CD4-positive, alpha-beta T cell treated with Interleukin-21 for 1 hour (primary cell): ENCODE measurements at regions not wholly inside any gene's neighbourhood (a gene's known extent, or its start where the extent isn't known, plus 50 kb on each side); places are given as distances from the start of the nearest gene placed in this dataset.

ENCODE experiments used
- DNase-seq: peaks from one replicate; pipeline ENCODE4 v3.0.0-alpha.2; 2020

DNA sequence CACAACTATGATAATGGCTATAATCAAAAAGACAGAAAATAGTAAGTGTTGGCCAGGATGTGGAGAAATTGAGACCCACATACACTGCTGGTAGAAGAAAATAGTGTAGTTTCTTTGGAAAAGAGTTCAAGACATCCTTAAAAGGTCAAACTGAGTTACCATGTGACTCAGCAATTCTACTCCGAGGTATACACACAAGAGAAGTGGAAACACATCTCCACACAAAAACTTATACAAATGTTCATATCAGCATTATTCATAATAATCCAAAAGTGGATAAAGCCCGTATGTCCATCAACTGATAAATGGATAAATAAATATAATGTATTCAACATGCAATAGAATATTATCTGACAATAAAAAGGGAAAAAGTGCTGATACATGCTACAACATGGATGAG, 532.2 kb downstream of the NR2F1-AS1 start:
- DNase-seq = no peak

- DNase-seq = no peak
Measured at GRCh38 chr5:93044859-93045666, 536.0 kb downstream of the NR2F1-AS1 start.

GRCh38 chr5:93039888-93040287, 541.1 kb downstream of the NR2F1-AS1 start:
- no peak for DNase-seq

DNA sequence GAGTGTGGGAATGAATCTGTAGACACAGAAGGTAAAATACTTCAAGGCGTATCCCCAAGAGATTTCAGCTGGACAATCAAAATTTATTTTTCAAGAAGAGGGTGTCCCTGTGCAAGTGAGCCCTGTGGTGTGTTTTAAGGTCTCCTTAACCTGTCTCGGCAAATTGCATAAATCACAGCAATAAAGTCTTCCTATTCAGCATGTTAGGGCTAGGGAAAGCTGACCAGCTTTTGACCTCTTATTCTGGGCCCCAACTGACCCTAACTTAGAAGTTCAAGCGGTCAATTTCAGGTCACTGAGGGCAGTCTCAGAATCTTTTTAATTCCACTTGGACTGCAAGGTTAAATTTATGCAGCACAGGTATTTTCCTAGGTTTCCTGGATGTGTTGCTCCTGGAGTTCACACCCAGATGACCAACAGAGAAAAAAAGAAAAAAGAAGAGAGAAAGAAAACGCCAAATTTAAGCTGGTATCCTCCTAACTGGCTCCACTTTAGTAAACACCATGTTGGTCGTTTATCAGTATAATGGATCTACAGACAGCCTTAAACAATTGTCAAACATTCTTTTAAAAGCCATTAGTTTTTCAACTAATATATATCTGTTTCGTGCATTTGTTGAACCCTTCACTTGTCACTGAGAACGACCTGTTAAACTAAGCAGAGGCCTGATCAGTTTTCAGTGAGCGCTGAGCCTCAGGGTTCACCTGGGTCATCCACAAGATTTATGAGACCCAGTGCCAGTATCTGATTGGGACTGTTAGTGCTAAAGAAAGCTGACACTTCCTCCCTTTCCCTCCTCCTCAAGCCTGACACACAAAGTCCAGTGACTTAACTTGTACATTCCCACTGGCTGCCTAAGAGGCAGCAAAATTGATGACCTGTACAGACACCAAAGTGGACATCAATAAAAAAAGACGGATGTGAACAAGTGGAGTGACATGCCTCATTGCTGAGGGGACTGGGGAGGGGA, 546.1 kb downstream of the NR2F1-AS1 start:
- DNase-seq = no peak

DNA sequence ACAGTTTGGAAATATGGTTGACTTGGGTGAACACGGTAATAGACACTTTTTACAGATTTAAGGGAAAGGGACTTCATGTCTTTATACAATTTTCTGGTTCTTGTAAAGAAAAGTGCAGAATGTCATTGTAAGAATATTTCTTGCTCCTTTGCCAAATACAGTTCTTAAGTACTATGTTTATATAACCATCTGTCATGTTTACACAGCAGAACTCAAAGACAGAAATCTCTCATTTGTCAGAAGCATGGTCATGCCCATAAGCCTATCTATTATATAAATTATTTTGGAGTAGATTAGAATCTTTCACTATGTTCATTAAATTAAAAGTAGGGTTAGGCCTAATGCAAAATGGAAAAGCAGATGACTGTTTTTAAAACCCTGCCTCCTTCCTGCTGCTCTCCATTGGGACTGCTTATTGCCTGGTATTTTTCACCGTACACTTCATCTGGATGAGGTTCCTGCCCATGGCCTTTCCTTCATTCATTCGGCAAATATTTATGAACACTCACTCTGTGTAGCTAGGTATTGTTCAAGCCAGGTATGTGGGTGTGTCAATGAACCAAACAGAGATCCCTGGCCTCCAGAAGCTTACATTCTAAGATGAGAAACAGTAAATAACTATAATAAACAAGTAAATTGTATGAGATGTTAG, 558.1 kb downstream of the NR2F1-AS1 start:
- DNase-seq = no peak

- no peak for DNase-seq
Measured at GRCh38 chr5:93022211-93022610, 558.8 kb downstream of the NR2F1-AS1 start.

DNA sequence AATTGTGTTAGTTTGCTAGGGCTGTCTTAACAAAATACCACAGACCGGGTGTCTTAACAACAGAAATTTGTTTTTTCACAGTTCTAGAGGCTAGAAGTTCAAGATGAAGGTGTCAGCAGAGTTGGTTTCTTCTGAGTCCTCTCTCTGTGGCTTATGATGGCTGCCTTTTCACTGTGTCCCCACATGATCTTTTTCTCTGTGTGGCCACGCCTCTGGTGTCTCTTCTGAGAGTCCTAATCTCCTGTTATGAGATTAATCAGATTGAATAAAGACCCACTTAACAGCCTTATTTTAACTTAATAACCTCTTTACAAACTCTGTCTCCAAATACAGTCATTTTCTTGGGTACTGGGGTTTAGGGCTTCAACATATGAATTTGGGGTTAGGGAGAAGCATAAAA, 561.1 kb downstream of the NR2F1-AS1 start:
- no peak for DNase-seq

GRCh38 chr5:93018461-93018860, 562.6 kb downstream of the NR2F1-AS1 start:
- no peak for DNase-seq

DNA sequence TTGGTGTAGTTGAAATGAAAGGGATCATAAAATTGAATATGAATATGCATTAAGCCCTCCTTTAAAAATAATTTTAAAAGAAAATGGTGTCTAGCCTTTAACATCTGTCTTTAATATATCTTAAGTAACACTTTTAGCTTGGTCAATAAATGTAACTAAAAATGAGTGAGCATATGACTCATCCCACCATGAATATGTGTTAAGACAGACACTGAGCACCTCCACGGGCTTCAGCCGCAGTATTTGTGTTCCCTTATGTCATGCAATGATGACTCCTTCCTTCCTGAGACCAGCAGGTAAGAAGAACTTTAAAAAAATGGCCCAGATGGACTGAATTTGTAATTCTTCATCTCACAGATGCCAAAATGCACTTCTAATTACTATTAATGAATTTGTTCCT, 563.2 kb downstream of the NR2F1-AS1 start:
- DNase-seq = no peak

DNA sequence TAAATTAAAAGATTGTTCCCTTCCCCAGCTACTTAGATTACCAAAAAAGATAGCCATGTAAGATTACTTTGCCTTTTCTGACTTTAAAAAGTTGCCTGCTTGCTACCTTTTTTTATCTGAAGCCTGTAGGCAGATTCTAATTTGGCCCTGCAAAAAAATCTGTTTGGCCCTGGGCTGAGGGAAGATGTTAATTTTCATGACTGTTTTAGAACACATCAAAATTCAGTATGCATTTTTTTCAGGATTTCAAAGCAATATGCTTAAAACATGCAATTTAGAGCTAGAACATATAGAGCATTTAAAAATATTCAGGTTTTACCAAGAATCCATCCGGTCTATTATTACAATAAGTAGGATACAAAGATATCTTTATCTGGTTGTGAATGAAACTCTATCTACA, 563.6 kb downstream of the NR2F1-AS1 start:
- DNase-seq = no peak

GRCh38 chr5:93010616-93011015, 570.4 kb downstream of the NR2F1-AS1 start:
- no peak for DNase-seq

DNA sequence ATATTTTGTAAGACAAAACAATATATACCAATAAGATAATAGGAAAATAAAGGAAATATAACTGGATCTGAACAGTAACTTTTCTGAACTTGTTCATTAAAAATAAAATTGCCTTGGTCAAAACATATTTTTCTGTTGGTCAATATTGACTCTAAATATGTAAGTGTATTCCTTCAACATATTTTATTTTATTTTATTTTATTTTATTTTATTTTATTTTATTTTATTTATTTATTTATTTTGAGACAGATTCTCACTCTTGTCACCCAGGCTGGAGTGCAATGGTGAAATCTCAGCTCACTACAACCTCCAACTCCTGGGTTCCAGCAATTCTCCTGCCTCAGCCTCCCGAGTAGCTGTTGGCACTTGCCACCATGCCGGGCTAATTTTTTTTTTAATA, 571.0 kb downstream of the NR2F1-AS1 start:
- no peak for DNase-seq

DNA sequence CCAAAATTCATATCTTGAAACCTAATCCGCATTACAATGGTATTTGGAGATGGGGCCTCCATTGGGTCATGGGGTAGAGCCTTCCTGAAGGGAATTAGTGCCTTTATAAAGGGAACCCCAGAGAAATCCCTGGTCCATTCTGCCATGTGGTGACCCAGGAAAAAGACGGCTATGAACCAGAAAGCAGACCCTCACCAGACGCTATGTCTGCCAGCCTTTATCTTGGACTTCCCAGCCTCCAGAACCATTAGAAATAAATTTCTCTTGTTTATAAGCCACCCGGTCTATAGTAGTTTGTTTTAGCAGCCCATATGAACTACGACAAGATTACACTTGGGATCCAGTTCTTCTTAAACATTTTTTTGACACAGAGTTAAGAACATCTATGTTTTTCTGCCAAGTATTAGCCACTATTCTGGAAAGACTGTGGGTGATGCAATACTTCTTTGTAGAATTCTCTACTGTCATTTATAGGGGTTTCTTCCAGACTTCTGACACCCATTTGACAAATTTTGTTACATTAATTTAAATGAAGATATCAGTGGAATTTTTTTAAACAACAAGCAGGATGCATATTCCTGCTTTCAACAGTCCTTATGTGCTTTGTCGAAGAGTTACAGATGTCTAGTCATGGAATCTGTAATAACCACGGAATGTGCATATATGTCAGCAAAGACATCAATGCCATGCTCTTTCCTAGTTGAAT, 572.4 kb downstream of the NR2F1-AS1 start:
- no peak for DNase-seq

DNA sequence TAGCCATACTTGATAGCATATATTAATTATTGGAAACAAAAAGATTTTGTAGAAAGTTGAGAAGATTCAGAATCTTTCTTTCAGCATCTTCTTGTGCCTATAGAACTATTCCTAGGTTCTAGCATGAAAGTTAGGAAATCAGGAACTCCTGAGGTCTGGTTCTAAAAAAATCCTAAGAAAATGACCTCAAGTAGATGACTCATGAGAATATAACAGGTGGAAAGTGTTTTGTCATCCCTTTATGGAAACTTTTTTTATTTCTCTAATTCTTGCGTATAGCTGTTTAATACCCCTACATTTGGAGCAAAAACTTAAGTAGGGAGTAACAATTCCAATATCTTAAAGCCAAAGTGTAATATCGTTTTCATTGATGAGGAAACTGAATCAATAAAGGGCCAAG, 574.1 kb downstream of the NR2F1-AS1 start:
- no peak for DNase-seq

DNA sequence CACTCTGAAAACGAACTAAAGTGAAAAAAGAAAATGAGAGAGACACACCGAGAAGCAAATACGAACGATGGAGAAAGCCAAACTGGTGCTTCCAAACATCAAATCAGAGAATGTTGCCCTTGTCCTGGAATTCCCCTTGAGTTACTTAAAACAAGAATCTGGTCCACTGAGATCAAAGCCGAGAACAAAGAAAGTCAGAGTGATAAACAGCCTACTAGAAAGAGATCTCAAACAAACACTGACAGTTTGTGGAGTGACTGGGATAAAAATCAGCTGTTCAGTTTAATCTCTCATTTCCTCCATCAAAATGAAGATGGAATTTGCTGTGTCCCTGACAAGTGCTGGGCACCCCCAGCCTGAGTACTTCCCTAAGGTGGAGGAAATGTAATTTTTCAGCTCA, 582.6 kb downstream of the NR2F1-AS1 start:
- no peak for DNase-seq

DNA sequence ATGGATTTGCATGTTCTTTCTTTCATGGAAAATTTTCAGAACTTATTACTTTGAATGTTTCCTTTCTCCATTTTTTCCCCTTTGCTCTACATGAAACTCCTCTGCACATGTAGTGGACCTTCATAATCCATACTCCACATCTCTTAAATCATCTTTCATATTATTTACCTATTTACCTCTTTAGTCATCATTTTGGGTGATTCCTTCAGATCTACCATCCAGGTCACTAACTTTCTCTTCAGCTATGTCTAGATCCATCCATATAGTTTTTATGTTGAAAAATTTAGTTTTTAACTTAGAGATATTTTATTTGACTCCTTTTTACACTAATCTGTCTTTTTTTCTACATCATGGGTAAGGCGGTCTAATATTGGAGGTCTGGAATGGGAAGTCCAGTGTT, 586.6 kb downstream of the NR2F1-AS1 start:
- no peak for DNase-seq

DNA sequence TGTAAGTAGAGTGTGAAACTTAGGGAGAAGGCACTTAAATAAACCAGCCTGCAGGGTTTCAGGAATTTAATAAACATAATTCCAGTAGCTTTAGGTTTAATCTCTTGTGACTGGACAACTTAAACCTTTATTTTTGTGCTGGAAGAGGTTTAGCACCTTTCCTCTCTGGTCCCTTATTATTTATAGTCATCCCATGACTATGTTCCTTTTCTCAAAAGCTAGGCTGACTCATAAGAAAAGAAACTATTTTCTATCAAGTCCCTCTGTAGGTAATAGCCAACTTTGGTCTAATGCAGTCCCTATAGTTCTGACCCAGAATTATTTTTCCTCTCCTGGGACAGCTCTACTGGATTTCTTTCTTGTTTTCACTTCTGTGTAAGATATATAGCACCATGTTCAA, 588.9 kb downstream of the NR2F1-AS1 start:
- no peak for DNase-seq

- no peak for DNase-seq
Measured at GRCh38 chr5:92991581-92992067, 589.4 kb downstream of the NR2F1-AS1 start.

DNA sequence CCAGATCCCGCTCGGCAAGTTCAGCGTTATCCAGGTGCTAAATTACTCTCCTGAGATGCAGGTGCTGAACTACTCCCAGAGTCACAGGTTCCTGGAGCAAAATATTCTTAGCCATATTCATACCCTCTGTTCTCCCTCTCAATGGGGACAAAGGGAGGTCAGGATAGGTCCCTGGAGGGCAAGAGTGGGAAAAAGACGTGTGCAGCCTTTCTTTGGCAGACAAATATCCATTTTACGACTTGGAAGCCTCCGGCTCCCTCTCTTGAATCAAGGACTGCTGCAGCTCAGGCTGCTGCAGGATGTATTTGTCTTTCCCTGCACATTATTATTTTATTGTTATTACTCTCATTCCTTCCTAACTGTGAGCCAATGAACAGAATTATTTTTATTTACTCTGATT, 590.2 kb downstream of the NR2F1-AS1 start:
- DNase-seq = no peak

DNA sequence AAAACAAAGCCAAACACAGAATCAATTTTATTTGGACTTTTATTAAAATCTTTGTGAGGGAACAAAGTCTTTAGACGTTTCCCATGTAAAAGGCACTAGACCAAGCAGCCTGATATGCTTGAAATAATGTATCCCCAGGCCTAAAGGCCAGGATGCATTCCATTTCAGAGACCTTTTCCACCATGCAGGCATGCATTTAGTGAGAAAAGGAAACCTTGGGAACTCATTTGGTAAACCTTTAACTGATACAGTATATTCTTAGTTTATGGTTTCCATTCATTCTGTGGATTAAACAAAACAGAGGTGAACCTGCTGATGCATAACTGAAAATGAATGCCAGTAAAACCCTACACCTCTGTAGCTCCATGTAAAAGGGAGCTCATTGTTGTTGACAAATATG, 600.0 kb downstream of the NR2F1-AS1 start:
- no peak for DNase-seq

- no peak for DNase-seq
Measured at GRCh38 chr5:92980491-92980890, 600.5 kb downstream of the NR2F1-AS1 start.

DNA sequence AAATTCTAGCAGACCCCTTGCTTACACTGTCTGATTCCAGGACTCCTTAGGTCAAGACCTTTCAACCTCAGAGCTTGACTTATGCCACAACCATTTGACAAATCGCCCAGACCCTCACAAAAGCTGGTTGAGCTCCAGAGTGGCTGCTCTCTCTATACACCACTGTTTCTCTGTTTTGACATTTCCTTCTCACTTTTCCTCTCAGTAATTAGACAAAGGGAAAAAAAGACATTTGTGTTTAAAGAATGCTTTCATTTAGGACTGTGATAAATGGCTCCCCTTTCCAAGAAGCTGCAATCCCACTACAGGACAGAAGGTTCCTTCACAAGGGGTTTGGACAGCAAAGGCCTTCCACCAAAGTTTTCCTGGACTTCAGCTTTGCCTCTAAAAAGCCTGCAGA, 601.3 kb downstream of the NR2F1-AS1 start:
- DNase-seq = no peak
